ENCODE measurements at regions not wholly inside any gene's neighbourhood (a gene's known extent, or its start where the extent isn't known, plus 50 kb on each side); places are given as distances from the start of the nearest gene placed in this dataset.

- H3K9me3 ChIP-seq (ENCODE audit: control insufficient read depth, low read length): no peaks in the 10 kb centered on the region
- no peak overlapping the region for H3K27ac ChIP-seq (ENCODE audit: low read depth, low read length, severe bottlenecking)
- WGBS, 2 experiments (ENCODE audit: insufficient coverage in 2 of 2): no CpG with 5 or more reads among the region's 3 CpGs
- H3K4me3 ChIP-seq (ENCODE audit: extremely low read depth, insufficient read depth, low read length, poor library complexity, severe bottlenecking): no peak overlapping the region
- no peaks in the 10 kb centered on the region for H3K36me3 ChIP-seq (ENCODE audit: control insufficient read depth, insufficient read depth, low read length)
- H3K4me1 ChIP-seq (ENCODE audit: control insufficient read depth, insufficient read depth, low read length, poor library complexity, severe bottlenecking): peaks cover 2% of the 10 kb centered on the region
Measured at GRCh38 chrX:104335756-104336155, 81.0 kb upstream of the ESX1 start.

DNA sequence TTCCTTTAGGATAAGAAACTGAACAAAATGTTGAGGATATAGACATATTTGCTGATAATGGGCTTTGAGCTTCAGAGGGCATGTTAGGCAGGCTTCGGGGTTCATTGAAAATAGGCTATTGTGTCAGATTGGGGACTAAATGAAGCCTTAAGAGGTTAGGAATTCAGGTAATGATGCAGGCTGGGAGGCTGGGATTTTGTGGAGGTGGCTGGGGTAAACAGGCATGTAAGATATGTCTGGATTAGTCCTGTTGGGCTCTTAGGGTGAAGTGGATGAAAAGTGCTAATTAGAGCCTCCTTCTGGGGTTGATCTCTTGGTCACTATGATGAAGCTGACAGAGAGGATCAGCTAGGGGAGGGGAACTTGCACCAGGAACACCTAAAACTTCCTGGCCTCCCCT is 80.2 kb upstream of the ESX1 start:
- H3K9me3 ChIP-seq (ENCODE audit: control insufficient read depth, low read length): no peaks in the 10 kb centered on the region
- no peak overlapping the region for H3K4me3 ChIP-seq (ENCODE audit: extremely low read depth, insufficient read depth, low read length, poor library complexity, severe bottlenecking)
- peaks cover 10% of the 10 kb centered on the region for H3K4me1 ChIP-seq (ENCODE audit: control insufficient read depth, insufficient read depth, low read length, poor library complexity, severe bottlenecking)
- no peaks in the 10 kb centered on the region for H3K36me3 ChIP-seq (ENCODE audit: control insufficient read depth, insufficient read depth, low read length)
- H3K27ac ChIP-seq (ENCODE audit: low read depth, low read length, severe bottlenecking): no peak overlapping the region
- 100% methylated on average over 1 of the region's 1 CpG; no CpG with 5 or more reads in 1 of the 2 experiments for WGBS, 2 experiments (ENCODE audit: insufficient coverage in 2 of 2)

DNA sequence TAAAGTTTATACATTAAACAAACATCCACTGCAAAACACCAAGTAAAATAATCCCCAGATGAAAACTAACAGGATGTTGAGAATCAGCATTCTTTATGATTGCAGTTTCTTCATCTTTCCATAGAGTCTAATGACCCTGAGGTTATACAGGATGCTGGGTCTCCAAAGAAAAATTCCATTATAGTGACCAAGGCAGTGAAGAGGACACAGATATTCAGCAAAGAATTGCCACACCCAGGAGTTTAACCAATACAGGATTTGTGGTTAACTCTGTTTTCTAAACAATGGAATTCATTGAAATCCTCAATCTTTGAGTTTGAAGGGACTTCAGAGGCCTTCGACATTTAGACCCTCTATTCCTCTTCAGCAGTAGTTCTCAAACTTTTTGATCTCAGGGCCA is 76.2 kb upstream of the ESX1 start:
- Histone ChIP-seq H3K36me3 (ENCODE audit: control insufficient read depth, insufficient read depth, low read length) (no peaks in the 10 kb centered on the region), H3K4me3 (ENCODE audit: extremely low read depth, insufficient read depth, low read length, poor library complexity, severe bottlenecking) (no peak overlapping the region), H3K27ac (ENCODE audit: low read depth, low read length, severe bottlenecking) (peak overlapping the region; percentile 53), H3K9me3 (ENCODE audit: control insufficient read depth, low read length) (no peaks in the 10 kb centered on the region), H3K4me1 (ENCODE audit: control insufficient read depth, insufficient read depth, low read length, poor library complexity, severe bottlenecking) (peaks cover 10% of the 10 kb centered on the region)
- WGBS, 2 experiments (ENCODE audit: insufficient coverage in 2 of 2): 100% methylated on average over 1 of the region's 1 CpG; no CpG with 5 or more reads in 1 of the 2 experiments

DNA sequence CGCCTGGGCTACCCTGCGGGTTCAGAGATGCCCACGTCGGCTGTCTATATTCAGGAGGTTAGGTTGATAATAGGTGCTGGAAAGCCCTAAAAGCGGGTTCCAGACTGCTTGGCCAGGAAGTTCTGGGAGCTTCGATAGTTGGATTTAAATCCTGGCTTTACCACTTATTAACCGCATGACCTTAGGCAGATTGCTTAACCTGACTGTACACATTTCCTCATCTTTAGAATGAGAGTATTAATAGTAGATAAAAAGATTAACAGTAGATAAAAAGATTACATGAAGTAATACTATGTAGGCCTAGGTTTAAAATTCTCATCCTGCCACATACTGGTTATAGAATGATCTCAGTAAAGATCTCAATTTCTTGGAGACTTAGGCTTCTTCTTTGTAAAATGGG is 75.0 kb upstream of the ESX1 start:
- Histone ChIP-seq H3K4me3 (ENCODE audit: extremely low read depth, insufficient read depth, low read length, poor library complexity, severe bottlenecking) (no peak overlapping the region), H3K27ac (ENCODE audit: low read depth, low read length, severe bottlenecking) (no peak overlapping the region), H3K4me1 (ENCODE audit: control insufficient read depth, insufficient read depth, low read length, poor library complexity, severe bottlenecking) (peaks cover 17% of the 10 kb centered on the region), H3K9me3 (ENCODE audit: control insufficient read depth, low read length) (no peaks in the 10 kb centered on the region), H3K36me3 (ENCODE audit: control insufficient read depth, insufficient read depth, low read length) (no peaks in the 10 kb centered on the region)
- WGBS, 2 experiments (ENCODE audit: insufficient coverage in 2 of 2): 100% methylated on average over 2 of the region's 7 CpGs; no CpG with 5 or more reads in 1 of the 2 experiments

DNA sequence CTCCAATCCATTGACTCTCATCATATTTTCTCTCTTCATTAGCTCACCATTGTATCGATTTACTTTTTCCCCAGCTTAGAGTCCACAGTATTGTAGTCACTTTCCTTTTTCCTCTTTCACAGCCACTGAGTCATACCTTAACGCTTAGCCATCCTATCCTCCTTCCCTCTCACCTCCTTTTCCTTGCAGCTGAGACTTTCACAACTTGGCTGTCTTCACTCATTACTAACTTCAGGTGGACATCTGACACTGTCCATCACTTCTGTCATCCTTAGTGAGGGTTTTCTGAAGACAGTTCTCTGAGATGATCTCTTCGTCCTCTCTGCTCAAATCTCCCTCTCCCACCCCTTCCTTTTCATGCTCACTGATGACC is 70.5 kb upstream of the ESX1 start:
- 73 to 80% methylated on average over 1 of the region's 3 CpGs for WGBS, 2 experiments (ENCODE audit: insufficient coverage in 2 of 2)
- Histone ChIP-seq H3K9me3 (ENCODE audit: control insufficient read depth, low read length) (no peaks in the 10 kb centered on the region), H3K27ac (ENCODE audit: low read depth, low read length, severe bottlenecking) (peak overlapping the region; percentile 73), H3K36me3 (ENCODE audit: control insufficient read depth, insufficient read depth, low read length) (no peaks in the 10 kb centered on the region), H3K4me3 (ENCODE audit: extremely low read depth, insufficient read depth, low read length, poor library complexity, severe bottlenecking) (no peak overlapping the region), H3K4me1 (ENCODE audit: control insufficient read depth, insufficient read depth, low read length, poor library complexity, severe bottlenecking) (peaks cover 17% of the 10 kb centered on the region)

GRCh38 chrX:104324461-104325212 is 69.9 kb upstream of the ESX1 start:
- no peaks in the 10 kb centered on the region for H3K36me3 ChIP-seq (ENCODE audit: control insufficient read depth, insufficient read depth, low read length)
- no peak overlapping the region for H3K4me3 ChIP-seq (ENCODE audit: extremely low read depth, insufficient read depth, low read length, poor library complexity, severe bottlenecking)
- H3K9me3 ChIP-seq (ENCODE audit: control insufficient read depth, low read length): no peaks in the 10 kb centered on the region
- peak overlapping the region; percentile 73 for H3K27ac ChIP-seq (ENCODE audit: low read depth, low read length, severe bottlenecking)
- 90 to 93% methylated on average over 2 to 3 of the region's 6 CpGs for WGBS, 2 experiments (ENCODE audit: insufficient coverage in 2 of 2)
- peaks cover 14% of the 10 kb centered on the region for H3K4me1 ChIP-seq (ENCODE audit: control insufficient read depth, insufficient read depth, low read length, poor library complexity, severe bottlenecking)

DNA sequence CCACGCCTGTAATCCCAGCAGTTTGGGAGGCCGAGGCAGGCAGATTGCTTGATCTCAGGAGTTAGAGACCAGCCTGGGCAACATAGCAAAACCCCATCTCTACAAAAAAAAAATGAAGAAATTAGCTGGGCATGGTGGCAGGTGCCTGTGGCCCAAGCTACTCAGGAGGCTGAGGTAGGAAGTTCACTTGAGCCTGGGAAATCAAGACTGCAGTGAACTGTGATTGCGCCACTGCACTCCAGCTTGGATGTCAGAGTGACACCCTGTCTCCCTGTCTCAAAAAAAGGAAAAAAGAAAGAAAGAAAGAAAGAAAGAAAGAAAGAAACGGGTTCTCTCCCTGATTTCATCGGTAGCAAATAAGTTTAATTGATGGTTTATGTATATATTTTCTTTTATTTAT is 64.6 kb upstream of the ESX1 start:
- WGBS, 2 experiments (ENCODE audit: insufficient coverage in 2 of 2): no CpG with 5 or more reads among the region's 5 CpGs
- peaks cover 4% of the 10 kb centered on the region for H3K4me1 ChIP-seq (ENCODE audit: control insufficient read depth, insufficient read depth, low read length, poor library complexity, severe bottlenecking)
- no peak overlapping the region for H3K4me3 ChIP-seq (ENCODE audit: extremely low read depth, insufficient read depth, low read length, poor library complexity, severe bottlenecking)
- H3K9me3 ChIP-seq (ENCODE audit: control insufficient read depth, low read length): no peaks in the 10 kb centered on the region
- H3K36me3 ChIP-seq (ENCODE audit: control insufficient read depth, insufficient read depth, low read length): no peaks in the 10 kb centered on the region
- H3K27ac ChIP-seq (ENCODE audit: low read depth, low read length, severe bottlenecking): no peak overlapping the region

- H3K4me1 ChIP-seq (ENCODE audit: control insufficient read depth, insufficient read depth, low read length, poor library complexity, severe bottlenecking): no peaks in the 10 kb centered on the region
- no peak overlapping the region for H3K4me3 ChIP-seq (ENCODE audit: extremely low read depth, insufficient read depth, low read length, poor library complexity, severe bottlenecking)
- no CpG with 5 or more reads among the region's 4 CpGs for WGBS, 2 experiments (ENCODE audit: insufficient coverage in 2 of 2)
- no peaks in the 10 kb centered on the region for H3K9me3 ChIP-seq (ENCODE audit: control insufficient read depth, low read length)
- H3K27ac ChIP-seq (ENCODE audit: low read depth, low read length, severe bottlenecking): no peak overlapping the region
- no peaks in the 10 kb centered on the region for H3K36me3 ChIP-seq (ENCODE audit: control insufficient read depth, insufficient read depth, low read length)
Measured at GRCh38 chrX:104318330-104319009, 63.7 kb upstream of the ESX1 start.

- WGBS, 2 experiments (ENCODE audit: insufficient coverage in 2 of 2): 80 to 100% methylated on average over 1 of the region's 3 CpGs
Measured at GRCh38 chrX:104316739-104317138, 62.0 kb upstream of the ESX1 start.

DNA sequence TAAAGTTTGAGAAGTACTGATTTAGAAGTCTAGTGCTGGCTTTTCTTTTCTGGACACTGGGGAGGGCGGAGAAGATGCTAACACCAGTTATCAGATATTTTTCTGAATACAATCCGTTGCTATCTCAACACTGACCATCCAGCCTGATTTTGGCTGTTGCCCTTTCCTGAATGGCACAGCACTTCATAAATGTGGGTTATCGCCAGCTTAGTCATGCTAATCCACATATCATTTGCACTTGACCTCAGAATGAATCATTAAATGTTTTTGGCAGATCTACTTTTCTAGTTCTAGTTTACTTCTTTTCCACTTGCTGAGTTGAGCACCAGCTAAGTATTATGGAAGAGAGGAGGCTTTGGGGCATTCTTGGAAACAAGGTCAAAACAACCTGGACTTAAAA is 60.8 kb upstream of the ESX1 start:
- H3K4me1 ChIP-seq (ENCODE audit: control insufficient read depth, insufficient read depth, low read length, poor library complexity, severe bottlenecking): peaks cover 6% of the 10 kb centered on the region
- H3K36me3 ChIP-seq (ENCODE audit: control insufficient read depth, insufficient read depth, low read length): no peaks in the 10 kb centered on the region
- no peak overlapping the region for H3K4me3 ChIP-seq (ENCODE audit: extremely low read depth, insufficient read depth, low read length, poor library complexity, severe bottlenecking)
- H3K27ac ChIP-seq (ENCODE audit: low read depth, low read length, severe bottlenecking): no peak overlapping the region
- WGBS, 2 experiments (ENCODE audit: insufficient coverage in 2 of 2): 100% methylated on average over 1 of the region's 3 CpGs; no CpG with 5 or more reads in 1 of the 2 experiments
- H3K9me3 ChIP-seq (ENCODE audit: control insufficient read depth, low read length): no peaks in the 10 kb centered on the region

More at GRCh38 chrX:104316739-104317138, 62.0 kb upstream of the ESX1 start:
- Histone ChIP-seq H3K4me3 (ENCODE audit: extremely low read depth, insufficient read depth, low read length, poor library complexity, severe bottlenecking) (no peak overlapping the region), H3K9me3 (ENCODE audit: control insufficient read depth, low read length) (no peaks in the 10 kb centered on the region), H3K4me1 (ENCODE audit: control insufficient read depth, insufficient read depth, low read length, poor library complexity, severe bottlenecking) (no peaks in the 10 kb centered on the region), H3K36me3 (ENCODE audit: control insufficient read depth, insufficient read depth, low read length) (no peaks in the 10 kb centered on the region), H3K27ac (ENCODE audit: low read depth, low read length, severe bottlenecking) (no peak overlapping the region)
